Panc1 (cell line): ENCODE measurements at regions not wholly inside any gene's neighbourhood (a gene's known extent, or its start where the extent isn't known, plus 50 kb on each side); places are given as distances from the start of the nearest gene placed in this dataset.

ENCODE experiments used
- POLR2AphosphoS5 ChIP-seq: IDR thresholded peaks from 2 replicates; pipeline ENCODE4 v1.6.1; 2012; ENCODE audit warnings: mild to moderate bottlenecking, low read depth, low read length, moderate library complexity
- TCF7L2 ChIP-seq: IDR thresholded peaks from 2 replicates; pipeline ENCODE4 v1.6.1; 2011; ENCODE audit warnings: mild to moderate bottlenecking, low read depth, low read length, inconsistent platforms
- TF ChIP-seq, protein P1 (sequence below): fragments of 450-650 bp; IDR thresholded peaks from 2 replicates; pipeline ENCODE4 v1.5.1; 2017; ENCODE audit warnings: mild to moderate bottlenecking
- TF ChIP-seq, protein P2 (sequence below), 2 experiments: IDR thresholded peaks; 2 replicates each; pipeline ENCODE4 v1.6.1; 2011 to 2012; ENCODE audit warnings: low read depth in 2 of 2, control low read depth in 1 of 2, low read length in 1 of 2, mild to moderate bottlenecking in 1 of 2, moderate library complexity in 1 of 2; ENCODE audit not compliant: insufficient read depth in 1 of 2

DNA sequence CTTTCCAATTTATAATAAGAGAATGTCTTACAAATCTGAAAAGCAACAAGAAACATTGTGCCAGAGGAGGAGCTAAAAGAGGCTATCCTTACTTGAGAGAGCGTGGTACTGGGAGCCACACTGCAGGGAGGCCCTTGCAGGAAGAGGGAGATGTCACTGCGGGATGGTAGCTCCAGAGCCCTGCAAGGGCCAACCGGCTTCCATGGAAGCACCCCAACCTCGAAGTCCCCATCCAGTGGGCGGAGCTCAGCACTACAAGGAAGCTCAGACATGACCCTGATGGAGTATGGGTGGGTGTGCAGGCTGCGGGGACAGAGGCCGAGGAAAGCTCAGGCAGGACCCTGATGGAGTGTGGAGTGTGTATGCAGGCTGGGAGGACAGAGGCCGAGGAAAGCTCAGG lies 57.8 kb upstream of the RPS6KA2 start:
- TF ChIP-seq, protein P1, sequence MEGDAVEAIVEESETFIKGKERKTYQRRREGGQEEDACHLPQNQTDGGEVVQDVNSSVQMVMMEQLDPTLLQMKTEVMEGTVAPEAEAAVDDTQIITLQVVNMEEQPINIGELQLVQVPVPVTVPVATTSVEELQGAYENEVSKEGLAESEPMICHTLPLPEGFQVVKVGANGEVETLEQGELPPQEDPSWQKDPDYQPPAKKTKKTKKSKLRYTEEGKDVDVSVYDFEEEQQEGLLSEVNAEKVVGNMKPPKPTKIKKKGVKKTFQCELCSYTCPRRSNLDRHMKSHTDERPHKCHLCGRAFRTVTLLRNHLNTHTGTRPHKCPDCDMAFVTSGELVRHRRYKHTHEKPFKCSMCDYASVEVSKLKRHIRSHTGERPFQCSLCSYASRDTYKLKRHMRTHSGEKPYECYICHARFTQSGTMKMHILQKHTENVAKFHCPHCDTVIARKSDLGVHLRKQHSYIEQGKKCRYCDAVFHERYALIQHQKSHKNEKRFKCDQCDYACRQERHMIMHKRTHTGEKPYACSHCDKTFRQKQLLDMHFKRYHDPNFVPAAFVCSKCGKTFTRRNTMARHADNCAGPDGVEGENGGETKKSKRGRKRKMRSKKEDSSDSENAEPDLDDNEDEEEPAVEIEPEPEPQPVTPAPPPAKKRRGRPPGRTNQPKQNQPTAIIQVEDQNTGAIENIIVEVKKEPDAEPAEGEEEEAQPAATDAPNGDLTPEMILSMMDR = no peak
- TF ChIP-seq POLR2AphosphoS5 (no peak), TCF7L2 (no peak)
- TF ChIP-seq, protein P2, sequence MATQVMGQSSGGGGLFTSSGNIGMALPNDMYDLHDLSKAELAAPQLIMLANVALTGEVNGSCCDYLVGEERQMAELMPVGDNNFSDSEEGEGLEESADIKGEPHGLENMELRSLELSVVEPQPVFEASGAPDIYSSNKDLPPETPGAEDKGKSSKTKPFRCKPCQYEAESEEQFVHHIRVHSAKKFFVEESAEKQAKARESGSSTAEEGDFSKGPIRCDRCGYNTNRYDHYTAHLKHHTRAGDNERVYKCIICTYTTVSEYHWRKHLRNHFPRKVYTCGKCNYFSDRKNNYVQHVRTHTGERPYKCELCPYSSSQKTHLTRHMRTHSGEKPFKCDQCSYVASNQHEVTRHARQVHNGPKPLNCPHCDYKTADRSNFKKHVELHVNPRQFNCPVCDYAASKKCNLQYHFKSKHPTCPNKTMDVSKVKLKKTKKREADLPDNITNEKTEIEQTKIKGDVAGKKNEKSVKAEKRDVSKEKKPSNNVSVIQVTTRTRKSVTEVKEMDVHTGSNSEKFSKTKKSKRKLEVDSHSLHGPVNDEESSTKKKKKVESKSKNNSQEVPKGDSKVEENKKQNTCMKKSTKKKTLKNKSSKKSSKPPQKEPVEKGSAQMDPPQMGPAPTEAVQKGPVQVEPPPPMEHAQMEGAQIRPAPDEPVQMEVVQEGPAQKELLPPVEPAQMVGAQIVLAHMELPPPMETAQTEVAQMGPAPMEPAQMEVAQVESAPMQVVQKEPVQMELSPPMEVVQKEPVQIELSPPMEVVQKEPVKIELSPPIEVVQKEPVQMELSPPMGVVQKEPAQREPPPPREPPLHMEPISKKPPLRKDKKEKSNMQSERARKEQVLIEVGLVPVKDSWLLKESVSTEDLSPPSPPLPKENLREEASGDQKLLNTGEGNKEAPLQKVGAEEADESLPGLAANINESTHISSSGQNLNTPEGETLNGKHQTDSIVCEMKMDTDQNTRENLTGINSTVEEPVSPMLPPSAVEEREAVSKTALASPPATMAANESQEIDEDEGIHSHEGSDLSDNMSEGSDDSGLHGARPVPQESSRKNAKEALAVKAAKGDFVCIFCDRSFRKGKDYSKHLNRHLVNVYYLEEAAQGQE (IDR thresholded peaks at IDR 0.05; ENCODE audit: insufficient read depth in 1 of 2, low read depth in 2 of 2, low read length in 1 of 2) = no peak
